ENCODE measurements at regions not wholly inside any gene's neighbourhood (a gene's known extent, or its start where the extent isn't known, plus 50 kb on each side); places are given as distances from the start of the nearest gene placed in this dataset.

GRCh38 chr1:104929280-104929679 is 1179.6 kb downstream of the AMY1C start:
- Histone ChIP-seq H2BK120ac (ENCODE audit: low read depth, low read length) (no peak overlapping the region), H3K36me3 (ENCODE audit: control insufficient read depth in 1 of 2, insufficient read depth in 2 of 2, low read depth in 1 of 2, low read length in 2 of 2) (no peaks in the 10 kb centered on the region), H3K4ac (ENCODE audit: low read depth in 1 of 2, low read length in 2 of 2) (no peak overlapping the region), H3K9me3 (ENCODE audit: control insufficient read depth, low read length) (peaks cover 5% of the 10 kb centered on the region), H3K4me2 (ENCODE audit: low read length, poor library complexity, severe bottlenecking) (no peak overlapping the region), H2AK5ac (ENCODE audit: low read length, severe bottlenecking) (no peak overlapping the region), H2BK5ac (ENCODE audit: low read depth, low read length, poor library complexity, severe bottlenecking) (no peak overlapping the region), H3K27me3 (ENCODE audit: control insufficient read depth in 1 of 2, insufficient read depth in 1 of 2, low read length in 2 of 2) (no peaks in the 10 kb centered on the region), H2BK12ac (ENCODE audit: low read length in 2 of 2) (no peak overlapping the region), H3K14ac (ENCODE audit: low read length in 2 of 2) (no peak overlapping the region), H2AFZ (ENCODE audit: low read depth, low read length) (no peak overlapping the region), H4K91ac (ENCODE audit: low read length) (no peak overlapping the region), H3K23ac (ENCODE audit: low read length in 2 of 2) (no peak overlapping the region), H3K9ac (ENCODE audit: low read length) (no peak overlapping the region), H2BK15ac (ENCODE audit: low read depth, poor library complexity, severe bottlenecking) (no peak overlapping the region), H3K18ac (ENCODE audit: low read depth in 1 of 2, low read length in 2 of 2) (no peak overlapping the region), H4K8ac (ENCODE audit: low read length) (no peak overlapping the region), H3K4me1 (ENCODE audit: control insufficient read depth, insufficient read depth, low read depth, low read length) (peaks cover 1% of the 10 kb centered on the region), H3K4me3 (ENCODE audit: insufficient read depth in 1 of 2, low read depth in 1 of 2, low read length in 2 of 2) (no peak overlapping the region), H3K27ac (ENCODE audit: low read length, poor library complexity, severe bottlenecking) (no peak overlapping the region), H3K79me1 (replicated peaks; ENCODE audit: low read length, poor library complexity, severe bottlenecking) (no peaks in the 10 kb centered on the region)
- no peak for DNase-seq
- WGBS = no CpG with 5 or more reads among the region's 1 CpG

GRCh38 chr1:104932030-104932915 is 1182.6 kb downstream of the AMY1C start:
- no peak overlapping the region for H3K4me3 ChIP-seq (ENCODE audit: insufficient read depth in 1 of 2, low read depth in 1 of 2, low read length in 2 of 2)
- no peak overlapping the region for H3K14ac ChIP-seq (ENCODE audit: low read length in 2 of 2)
- H3K27ac ChIP-seq (ENCODE audit: low read length, poor library complexity, severe bottlenecking) = no peak overlapping the region
- no peak overlapping the region for H2AFZ ChIP-seq (ENCODE audit: low read depth, low read length)
- no peak overlapping the region for H3K9ac ChIP-seq (ENCODE audit: low read length)
- H2BK120ac ChIP-seq (ENCODE audit: low read depth, low read length) = no peak overlapping the region
- no peak overlapping the region for H2BK12ac ChIP-seq (ENCODE audit: low read length in 2 of 2)
- H4K8ac ChIP-seq (ENCODE audit: low read length) = no peak overlapping the region
- H2AK5ac ChIP-seq (ENCODE audit: low read length, severe bottlenecking) = no peak overlapping the region
- H3K36me3 ChIP-seq (ENCODE audit: control insufficient read depth in 1 of 2, insufficient read depth in 2 of 2, low read depth in 1 of 2, low read length in 2 of 2) = no peaks in the 10 kb centered on the region
- no peak overlapping the region for H3K23ac ChIP-seq (ENCODE audit: low read length in 2 of 2)
- no peak overlapping the region for H4K91ac ChIP-seq (ENCODE audit: low read length)
- H3K4ac ChIP-seq (ENCODE audit: low read depth in 1 of 2, low read length in 2 of 2) = no peak overlapping the region
- 85% methylated on average over 12 of the region's 13 CpGs for WGBS
- H3K4me2 ChIP-seq (ENCODE audit: low read length, poor library complexity, severe bottlenecking) = no peak overlapping the region
- no peaks in the 10 kb centered on the region for H3K79me1 ChIP-seq (replicated peaks; ENCODE audit: low read length, poor library complexity, severe bottlenecking)
- H3K4me1 ChIP-seq (ENCODE audit: control insufficient read depth, insufficient read depth, low read depth, low read length) = peaks cover 1% of the 10 kb centered on the region
- H2BK5ac ChIP-seq (ENCODE audit: low read depth, low read length, poor library complexity, severe bottlenecking) = no peak overlapping the region
- no peak for DNase-seq
- peaks cover 5% of the 10 kb centered on the region for H3K9me3 ChIP-seq (ENCODE audit: control insufficient read depth, low read length)
- no peak overlapping the region for H2BK15ac ChIP-seq (ENCODE audit: low read depth, poor library complexity, severe bottlenecking)
- H3K27me3 ChIP-seq (ENCODE audit: control insufficient read depth in 1 of 2, insufficient read depth in 1 of 2, low read length in 2 of 2) = no peaks in the 10 kb centered on the region
- H3K18ac ChIP-seq (ENCODE audit: low read depth in 1 of 2, low read length in 2 of 2) = no peak overlapping the region

GRCh38 chr1:104932949-104933679 is 1183.4 kb downstream of the AMY1C start:
- H3K4me3 ChIP-seq (ENCODE audit: insufficient read depth in 1 of 2, low read depth in 1 of 2, low read length in 2 of 2) = no peak overlapping the region
- H2BK12ac ChIP-seq (ENCODE audit: low read length in 2 of 2) = no peak overlapping the region
- H4K8ac ChIP-seq (ENCODE audit: low read length) = no peak overlapping the region
- no peak overlapping the region for H3K27ac ChIP-seq (ENCODE audit: low read length, poor library complexity, severe bottlenecking)
- H3K18ac ChIP-seq (ENCODE audit: low read depth in 1 of 2, low read length in 2 of 2) = no peak overlapping the region
- H3K9ac ChIP-seq (ENCODE audit: low read length) = no peak overlapping the region
- no peak overlapping the region for H2AFZ ChIP-seq (ENCODE audit: low read depth, low read length)
- no peak for DNase-seq
- H2BK5ac ChIP-seq (ENCODE audit: low read depth, low read length, poor library complexity, severe bottlenecking) = no peak overlapping the region
- H3K27me3 ChIP-seq (ENCODE audit: control insufficient read depth in 1 of 2, insufficient read depth in 1 of 2, low read length in 2 of 2) = no peaks in the 10 kb centered on the region
- H3K9me3 ChIP-seq (ENCODE audit: control insufficient read depth, low read length) = peaks cover 3% of the 10 kb centered on the region
- H2BK120ac ChIP-seq (ENCODE audit: low read depth, low read length) = no peak overlapping the region
- 87% methylated on average over 14 of the region's 14 CpGs for WGBS
- H4K91ac ChIP-seq (ENCODE audit: low read length) = no peak overlapping the region
- no peaks in the 10 kb centered on the region for H3K36me3 ChIP-seq (ENCODE audit: control insufficient read depth in 1 of 2, insufficient read depth in 2 of 2, low read depth in 1 of 2, low read length in 2 of 2)
- H3K4me2 ChIP-seq (ENCODE audit: low read length, poor library complexity, severe bottlenecking) = no peak overlapping the region
- H3K4me1 ChIP-seq (ENCODE audit: control insufficient read depth, insufficient read depth, low read depth, low read length) = no peaks in the 10 kb centered on the region
- H2AK5ac ChIP-seq (ENCODE audit: low read length, severe bottlenecking) = no peak overlapping the region
- H2BK15ac ChIP-seq (ENCODE audit: low read depth, poor library complexity, severe bottlenecking) = no peak overlapping the region
- no peaks in the 10 kb centered on the region for H3K79me1 ChIP-seq (replicated peaks; ENCODE audit: low read length, poor library complexity, severe bottlenecking)
- no peak overlapping the region for H3K23ac ChIP-seq (ENCODE audit: low read length in 2 of 2)
- H3K4ac ChIP-seq (ENCODE audit: low read depth in 1 of 2, low read length in 2 of 2) = no peak overlapping the region
- H3K14ac ChIP-seq (ENCODE audit: low read length in 2 of 2) = no peak overlapping the region

- H3K9ac ChIP-seq (ENCODE audit: low read length) = no peak overlapping the region
- no peak overlapping the region for H3K27ac ChIP-seq (ENCODE audit: low read length, poor library complexity, severe bottlenecking)
- DNase-seq = no peak
- H3K4ac ChIP-seq (ENCODE audit: low read depth in 1 of 2, low read length in 2 of 2) = no peak overlapping the region
- H2BK120ac ChIP-seq (ENCODE audit: low read depth, low read length) = no peak overlapping the region
- no peaks in the 10 kb centered on the region for H3K4me1 ChIP-seq (ENCODE audit: control insufficient read depth, insufficient read depth, low read depth, low read length)
- no peaks in the 10 kb centered on the region for H3K36me3 ChIP-seq (ENCODE audit: control insufficient read depth in 1 of 2, insufficient read depth in 2 of 2, low read depth in 1 of 2, low read length in 2 of 2)
- H3K4me2 ChIP-seq (ENCODE audit: low read length, poor library complexity, severe bottlenecking) = no peak overlapping the region
- H3K79me1 ChIP-seq (replicated peaks; ENCODE audit: low read length, poor library complexity, severe bottlenecking) = no peaks in the 10 kb centered on the region
- no peak overlapping the region for H3K23ac ChIP-seq (ENCODE audit: low read length in 2 of 2)
- no peak overlapping the region for H4K8ac ChIP-seq (ENCODE audit: low read length)
- H3K14ac ChIP-seq (ENCODE audit: low read length in 2 of 2) = no peak overlapping the region
- H3K27me3 ChIP-seq (ENCODE audit: control insufficient read depth in 1 of 2, insufficient read depth in 1 of 2, low read length in 2 of 2) = no peaks in the 10 kb centered on the region
- no peak overlapping the region for H2AFZ ChIP-seq (ENCODE audit: low read depth, low read length)
- H2BK15ac ChIP-seq (ENCODE audit: low read depth, poor library complexity, severe bottlenecking) = no peak overlapping the region
- no peak overlapping the region for H2BK5ac ChIP-seq (ENCODE audit: low read depth, low read length, poor library complexity, severe bottlenecking)
- 94% methylated on average over 8 of the region's 9 CpGs for WGBS
- no peak overlapping the region for H3K4me3 ChIP-seq (ENCODE audit: insufficient read depth in 1 of 2, low read depth in 1 of 2, low read length in 2 of 2)
- H3K9me3 ChIP-seq (ENCODE audit: control insufficient read depth, low read length) = peaks cover 3% of the 10 kb centered on the region
- H2AK5ac ChIP-seq (ENCODE audit: low read length, severe bottlenecking) = no peak overlapping the region
- no peak overlapping the region for H4K91ac ChIP-seq (ENCODE audit: low read length)
- H3K18ac ChIP-seq (ENCODE audit: low read depth in 1 of 2, low read length in 2 of 2) = no peak overlapping the region
- H2BK12ac ChIP-seq (ENCODE audit: low read length in 2 of 2) = no peak overlapping the region
Measured at GRCh38 chr1:104933846-104934245, 1184.1 kb downstream of the AMY1C start.
